Epithelial cell of prostate (primary cell): ENCODE measurements at regions not wholly inside any gene's neighbourhood (a gene's known extent, or its start where the extent isn't known, plus 50 kb on each side); places are given as distances from the start of the nearest gene placed in this dataset.
"Not testable (repeated sequence)": the region's sequence is repeated elsewhere in the genome, so short reads cannot be mapped to it uniquely, and the experiment has no call there.

Source experiments
- DNase-seq: peaks from one replicate; pipeline ENCODE4 v3.0.0-alpha.2; 2011; ENCODE audit warnings: low read depth, low spot score
- H3K27ac ChIP-seq: fragments of 450-650 bp; 2 replicates; pipeline ENCODE4 v1.5.1; 2017; ENCODE audit warnings: mild to moderate bottlenecking

GRCh38 chr1:121443001-121443540 is 258.3 kb downstream of the SRGAP2C start:
- peak overlapping the region; percentile 49 for H3K27ac ChIP-seq
- no peak for DNase-seq

- peak; percentile 24 for DNase-seq
- H3K27ac ChIP-seq: peak overlapping the region; percentile 49
Measured at GRCh38 chr1:121444096-121444495, 259.3 kb downstream of the SRGAP2C start.

- no peak overlapping the region for H3K27ac ChIP-seq
- DNase-seq: no peak
Measured at GRCh38 chr1:121445679-121446078, 260.9 kb downstream of the SRGAP2C start.

GRCh38 chr1:121447280-121447923 is 262.6 kb downstream of the SRGAP2C start:
- H3K27ac ChIP-seq, DNase-seq: not testable (repeated sequence)

GRCh38 chr1:121448064-121448463 is 263.3 kb downstream of the SRGAP2C start:
- not testable (repeated sequence) for DNase-seq, H3K27ac ChIP-seq

- H3K27ac ChIP-seq: no peak overlapping the region
Measured at GRCh38 chr1:121448851-121449250, 264.1 kb downstream of the SRGAP2C start.

GRCh38 chr1:121452484-121452883 is 267.7 kb downstream of the SRGAP2C start:
- no peak for DNase-seq
- no peak overlapping the region for H3K27ac ChIP-seq

More at GRCh38 chr1:121448851-121449250, 264.1 kb downstream of the SRGAP2C start:
- DNase-seq: no peak

GRCh38 chr1:121458291-121459048 is 273.7 kb downstream of the SRGAP2C start:
- H3K27ac ChIP-seq: no peak overlapping the region
- DNase-seq: no peak

- H3K27ac ChIP-seq: no peak overlapping the region
- DNase-seq: no peak
Measured at GRCh38 chr1:121459235-121459634, 274.5 kb downstream of the SRGAP2C start.

GRCh38 chr1:121469395-121469794 is 284.6 kb downstream of the SRGAP2C start:
- not testable (repeated sequence) for H3K27ac ChIP-seq, DNase-seq

- DNase-seq: not testable (repeated sequence)
Measured at GRCh38 chr1:121470401-121470800, 285.6 kb downstream of the SRGAP2C start.

GRCh38 chr1:121471523-121471922 is 286.7 kb downstream of the SRGAP2C start:
- no peak for DNase-seq
- H3K27ac ChIP-seq: no peak overlapping the region

More at GRCh38 chr1:121470401-121470800, 285.6 kb downstream of the SRGAP2C start:
- not testable (repeated sequence) for H3K27ac ChIP-seq

- no peak overlapping the region for H3K27ac ChIP-seq
- DNase-seq: no peak
Measured at GRCh38 chr1:121472017-121472416, 287.2 kb downstream of the SRGAP2C start.

GRCh38 chr1:121483234-121483633 is 298.5 kb downstream of the SRGAP2C start:
- peak overlapping the region; percentile 54 for H3K27ac ChIP-seq
- DNase-seq: no peak

GRCh38 chr1:121483961-121484424 is 299.2 kb downstream of the SRGAP2C start:
- peak; percentile 27 for DNase-seq
- H3K27ac ChIP-seq: peak overlapping the region; percentile 54

- DNase-seq, H3K27ac ChIP-seq: not testable (repeated sequence)
Measured at GRCh38 chr1:121494796-121495195, 310.0 kb downstream of the SRGAP2C start.

- H3K27ac ChIP-seq, DNase-seq: not testable (repeated sequence)
Measured at GRCh38 chr1:121511455-121511854, 326.7 kb downstream of the SRGAP2C start.

- not testable (repeated sequence) for DNase-seq, H3K27ac ChIP-seq
Measured at GRCh38 chr1:121511876-121512275, 327.1 kb downstream of the SRGAP2C start.

GRCh38 chr1:121515235-121515634 is 330.5 kb downstream of the SRGAP2C start:
- no peak overlapping the region for H3K27ac ChIP-seq
- no peak for DNase-seq

- DNase-seq: no peak
- H3K27ac ChIP-seq: no peak overlapping the region
Measured at GRCh38 chr1:121516234-121516967, 331.6 kb downstream of the SRGAP2C start.
